MM.1S (cell line): ENCODE measurements at regions not wholly inside any gene's neighbourhood (a gene's known extent, or its start where the extent isn't known, plus 50 kb on each side); places are given as distances from the start of the nearest gene placed in this dataset.

Source experiments
- DNase-seq: peaks from one replicate; pipeline ENCODE4 v3.0.0-alpha.2; 2015
- H2AFZ ChIP-seq: fragments of 300-600 bp; sonication (generic); 2 replicates; pipeline ENCODE4 v1.6.0; 2016; ENCODE audit warnings: antibody characterized with exemption, low read length
- H3F3A ChIP-seq: fragments of 300-600 bp; sonication (generic); 2 replicates; pipeline ENCODE4 v1.6.1; 2016; ENCODE audit warnings: mild to moderate bottlenecking, antibody characterized with exemption, low read length, moderate library complexity, mixed read lengths; ENCODE audit not compliant: insufficient read depth
- H3K27ac ChIP-seq: fragments of 300-600 bp; sonication (generic); 2 replicates; pipeline ENCODE4 v1.5.1; 2016; ENCODE audit warnings: mild to moderate bottlenecking, low read length
- H3K27me3 ChIP-seq: fragments of 300-600 bp; sonication (generic); replicated peaks from 2 replicates; pipeline ENCODE4 v1.6.0; 2016; ENCODE audit warnings: low read length; ENCODE audit not compliant: insufficient read depth
- H3K36me3 ChIP-seq: fragments of 300-600 bp; sonication (generic); replicated peaks from 2 replicates; pipeline ENCODE4 v1.6.1; 2016; ENCODE audit warnings: mild to moderate bottlenecking, low read length, mixed read lengths; ENCODE audit not compliant: insufficient read depth
- H3K4me1 ChIP-seq: fragments of 300-600 bp; sonication (generic); 2 replicates; pipeline ENCODE4 v1.6.1; 2016; ENCODE audit warnings: low read length, mixed read lengths
- H3K4me2 ChIP-seq: fragments of 300-600 bp; sonication (generic); 2 replicates; pipeline ENCODE4 v1.6.0; 2016; ENCODE audit warnings: low read depth, low read length
- H3K4me3 ChIP-seq: fragments of 300-600 bp; sonication (generic); 2 replicates; pipeline ENCODE4 v1.5.1; 2016; ENCODE audit warnings: low read length, mixed read lengths
- H3K79me2 ChIP-seq: fragments of 300-600 bp; sonication (generic); 2 replicates; pipeline ENCODE4 v1.6.1; 2016; ENCODE audit warnings: mixed run types, low read length, mixed read lengths
- H3K9ac ChIP-seq: fragments of 300-600 bp; sonication (generic); 2 replicates; pipeline ENCODE4 v1.6.1; 2016; ENCODE audit warnings: low read length, mixed read lengths
- H3K9me2 ChIP-seq: fragments of 300-600 bp; sonication (generic); replicated peaks from 2 replicates; pipeline ENCODE4 v1.6.1; 2016; ENCODE audit warnings: mild to moderate bottlenecking, low read length, mixed read lengths; ENCODE audit not compliant: insufficient read depth
- H3K9me3 ChIP-seq: fragments of 300-600 bp; sonication (generic); replicated peaks from 2 replicates; pipeline ENCODE4 v1.6.1; 2016; ENCODE audit warnings: mild to moderate bottlenecking, low read length, mixed read lengths; ENCODE audit not compliant: insufficient read depth
- H4K20me1 ChIP-seq: fragments of 300-600 bp; sonication (generic); 2 replicates; pipeline ENCODE4 v1.6.1; 2016; ENCODE audit warnings: mild to moderate bottlenecking, low read length, moderate library complexity, mixed read lengths; ENCODE audit not compliant: insufficient read depth
- CTCF ChIP-seq: fragments of 300-600 bp; sonication (generic); IDR thresholded peaks from 2 replicates; pipeline ENCODE4 v1.5.1; 2016; ENCODE audit warnings: antibody characterized with exemption, low read length, mixed read lengths
- EZH2 ChIP-seq: fragments of 300-600 bp; sonication (generic); optimal IDR thresholded peaks from 2 replicates; pipeline ENCODE3; 2017; ENCODE audit warnings: low read depth, mild to moderate bottlenecking, antibody characterized with exemption, low read length, mixed read lengths
- EZH2phosphoT487 ChIP-seq: fragments of 300-600 bp; sonication (generic); IDR thresholded peaks from 2 replicates; pipeline ENCODE4 v1.6.1; 2018; ENCODE audit warnings: antibody characterized with exemption, low read length

GRCh38 chr1:191396622-191397021 is 761.6 kb upstream of the RGS18 start:
- Histone ChIP-seq H3K4me2 (no peak overlapping the region), H3K4me3 (no peak overlapping the region), H2AFZ (no peak overlapping the region), H3K27me3 (no peaks in the 10 kb centered on the region), H3K79me2 (no peaks in the 10 kb centered on the region), H3K9me2 (no peaks in the 10 kb centered on the region), H4K20me1 (no peaks in the 10 kb centered on the region), H3K9me3 (no peaks in the 10 kb centered on the region), H3K27ac (no peak overlapping the region), H3K4me1 (no peaks in the 10 kb centered on the region), H3K9ac (no peak overlapping the region), H3K36me3 (no peaks in the 10 kb centered on the region), H3F3A (no peaks in the 10 kb centered on the region)
- TF ChIP-seq EZH2phosphoT487 (no peak), CTCF (no peak), EZH2 (no peak)
- DNase-seq, result no peak

- H3K4me1 ChIP-seq, result peaks cover 5% of the 10 kb centered on the region
- H3F3A ChIP-seq, result no peaks in the 10 kb centered on the region
- H3K27ac ChIP-seq, result no peak overlapping the region
- no peak for TF ChIP-seq EZH2
- TF ChIP-seq EZH2phosphoT487, result no peak
- TF ChIP-seq CTCF, result no peak
- H3K79me2 ChIP-seq, result no peaks in the 10 kb centered on the region
- H3K9me2 ChIP-seq, result no peaks in the 10 kb centered on the region
- H2AFZ ChIP-seq, result no peak overlapping the region
- no peak overlapping the region for H3K9ac ChIP-seq
- no peaks in the 10 kb centered on the region for H3K36me3 ChIP-seq
- no peaks in the 10 kb centered on the region for H3K27me3 ChIP-seq
- DNase-seq, result no peak
- no peaks in the 10 kb centered on the region for H4K20me1 ChIP-seq
- no peaks in the 10 kb centered on the region for H3K9me3 ChIP-seq
- H3K4me3 ChIP-seq, result no peak overlapping the region
- H3K4me2 ChIP-seq, result no peak overlapping the region
These were observed 759.7 kb upstream of the RGS18 start for GRCh38 chr1:191398551-191398950.

- Histone ChIP-seq H3K36me3 (no peaks in the 10 kb centered on the region), H3K9me2 (no peaks in the 10 kb centered on the region), H3K9me3 (no peaks in the 10 kb centered on the region), H3K4me3 (no peak overlapping the region), H3F3A (no peaks in the 10 kb centered on the region), H3K9ac (no peak overlapping the region), H3K79me2 (no peaks in the 10 kb centered on the region), H3K4me2 (0 out of 2 replicates have a peak overlapping the region, but pooled peaks have one; percentile 8), H4K20me1 (no peaks in the 10 kb centered on the region), H3K27ac (no peak overlapping the region), H2AFZ (0 out of 2 replicates have a peak overlapping the region, but pooled peaks have one; percentile 4), H3K27me3 (no peaks in the 10 kb centered on the region), H3K4me1 (peaks cover 13% of the 10 kb centered on the region)
- TF ChIP-seq EZH2phosphoT487, result no peak
- TF ChIP-seq CTCF, result no peak
- no peak for TF ChIP-seq EZH2
- DNase-seq, result peak; percentile 70
These were observed 752.8 kb upstream of the RGS18 start for GRCh38 chr1:191405417-191405816.
